ENCODE measurements at regions not wholly inside any gene's neighbourhood (a gene's known extent, or its start where the extent isn't known, plus 50 kb on each side); places are given as distances from the start of the nearest gene placed in this dataset.

DNA sequence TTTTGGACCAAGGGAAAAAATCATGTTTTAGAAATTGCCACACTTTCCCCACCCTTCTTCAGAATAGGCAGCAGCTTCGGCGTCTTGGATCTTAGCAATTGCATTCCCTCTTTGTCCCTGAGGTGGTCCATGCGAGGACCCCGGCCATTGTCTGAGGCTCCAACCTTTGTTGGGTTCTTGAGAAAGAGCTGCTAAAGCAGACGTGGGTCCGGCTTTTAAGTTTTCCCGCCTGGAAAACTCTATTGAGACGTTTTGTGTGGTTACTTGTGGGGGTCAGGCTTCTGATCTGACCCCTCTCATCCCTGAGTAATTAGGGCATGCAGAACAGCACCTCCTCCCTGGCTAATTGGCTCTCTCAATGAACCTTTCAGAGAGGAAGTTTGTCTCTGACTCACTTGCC lies 509.6 kb upstream of the TNC start:
- TF ChIP-seq, protein P1, sequence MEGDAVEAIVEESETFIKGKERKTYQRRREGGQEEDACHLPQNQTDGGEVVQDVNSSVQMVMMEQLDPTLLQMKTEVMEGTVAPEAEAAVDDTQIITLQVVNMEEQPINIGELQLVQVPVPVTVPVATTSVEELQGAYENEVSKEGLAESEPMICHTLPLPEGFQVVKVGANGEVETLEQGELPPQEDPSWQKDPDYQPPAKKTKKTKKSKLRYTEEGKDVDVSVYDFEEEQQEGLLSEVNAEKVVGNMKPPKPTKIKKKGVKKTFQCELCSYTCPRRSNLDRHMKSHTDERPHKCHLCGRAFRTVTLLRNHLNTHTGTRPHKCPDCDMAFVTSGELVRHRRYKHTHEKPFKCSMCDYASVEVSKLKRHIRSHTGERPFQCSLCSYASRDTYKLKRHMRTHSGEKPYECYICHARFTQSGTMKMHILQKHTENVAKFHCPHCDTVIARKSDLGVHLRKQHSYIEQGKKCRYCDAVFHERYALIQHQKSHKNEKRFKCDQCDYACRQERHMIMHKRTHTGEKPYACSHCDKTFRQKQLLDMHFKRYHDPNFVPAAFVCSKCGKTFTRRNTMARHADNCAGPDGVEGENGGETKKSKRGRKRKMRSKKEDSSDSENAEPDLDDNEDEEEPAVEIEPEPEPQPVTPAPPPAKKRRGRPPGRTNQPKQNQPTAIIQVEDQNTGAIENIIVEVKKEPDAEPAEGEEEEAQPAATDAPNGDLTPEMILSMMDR (IDR thresholded peaks at IDR 0.05), result no peak
- TF ChIP-seq EZH2phosphoT487 (IDR thresholded peaks at IDR 0.05; ENCODE audit: borderline replicate concordance, low read depth) (no peak), RCOR1 (IDR thresholded peaks at IDR 0.05; ENCODE audit: low read length) (no peak), NFIC (IDR thresholded peaks at IDR 0.05; ENCODE audit: borderline replicate concordance) (no peak), GABPA (IDR thresholded peaks at IDR 0.05; ENCODE audit: low read depth) (no peak), FOXJ3 (CRISPR knock-in tag; IDR thresholded peaks at IDR 0.05) (no peak), TAF1 (IDR thresholded peaks at IDR 0.05; ENCODE audit: borderline replicate concordance, low read depth, low read length) (no peak), SMC3 (IDR thresholded peaks at IDR 0.05; ENCODE audit: low read depth, low read length) (no peak), NRF1 (IDR thresholded peaks at IDR 0.05; ENCODE audit: low read depth, low read length) (no peak)
- TF ChIP-seq, protein P2, sequence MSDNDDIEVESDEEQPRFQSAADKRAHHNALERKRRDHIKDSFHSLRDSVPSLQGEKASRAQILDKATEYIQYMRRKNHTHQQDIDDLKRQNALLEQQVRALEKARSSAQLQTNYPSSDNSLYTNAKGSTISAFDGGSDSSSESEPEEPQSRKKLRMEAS (IDR thresholded peaks at IDR 0.05; ENCODE audit: low read depth), result no peak

All from SK-N-SH (cell line).